DMS79 treated with DMSO at 0.1 percent for 48 hours (cell line): ENCODE measurements at regions not wholly inside any gene's neighbourhood (a gene's known extent, or its start where the extent isn't known, plus 50 kb on each side); places are given as distances from the start of the nearest gene placed in this dataset.

Experiments
- DNase-seq: peaks from one replicate; lab custom pipeline; 2025; lab: John Stamatoyannopoulos, UW

DNA sequence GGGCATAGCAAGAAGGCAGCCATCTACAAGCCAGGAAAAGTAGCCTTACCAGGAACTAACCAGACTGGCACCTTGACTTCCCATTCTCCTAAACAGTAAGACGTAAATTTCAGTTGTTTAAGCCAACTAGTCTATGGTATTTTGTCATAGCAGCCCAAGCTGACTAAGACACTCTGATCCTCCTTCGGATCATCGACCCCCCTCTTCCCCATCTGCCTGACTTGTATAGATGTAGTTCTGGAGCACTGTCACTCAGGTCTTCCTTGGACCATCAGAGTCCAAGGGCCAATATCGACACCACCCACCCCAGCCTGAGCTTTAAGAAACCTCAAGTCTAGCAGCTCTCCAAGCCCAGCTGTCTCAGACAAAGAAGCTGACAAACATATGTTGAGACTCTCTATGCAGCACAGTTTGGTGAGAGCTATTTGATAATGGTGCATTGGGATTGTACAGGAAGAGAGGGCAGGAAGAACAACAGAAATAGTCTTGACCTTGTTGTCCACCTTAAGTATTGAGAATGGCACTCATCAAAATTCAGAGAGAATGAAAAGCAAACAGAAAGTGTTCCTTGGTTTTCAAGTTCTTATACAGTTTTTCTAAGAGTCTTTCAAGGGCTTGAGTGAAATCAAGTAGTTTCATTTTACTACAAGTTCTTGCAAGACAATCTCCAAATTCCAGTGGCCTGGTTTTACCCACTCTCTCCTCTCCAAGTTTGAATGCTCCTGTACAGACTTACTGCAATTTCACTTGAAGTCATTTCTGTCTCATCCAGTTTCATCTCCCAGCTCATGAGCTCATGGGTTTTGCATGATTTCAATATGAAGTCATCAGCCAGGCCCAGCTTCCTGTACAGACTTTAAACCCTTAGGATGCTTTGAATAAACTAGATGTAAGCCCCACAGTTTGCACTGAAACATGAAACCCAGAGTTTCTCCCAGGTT is 122.3 kb upstream of the RAI14 start:
- DNase-seq, result peak; percentile 28

DNA sequence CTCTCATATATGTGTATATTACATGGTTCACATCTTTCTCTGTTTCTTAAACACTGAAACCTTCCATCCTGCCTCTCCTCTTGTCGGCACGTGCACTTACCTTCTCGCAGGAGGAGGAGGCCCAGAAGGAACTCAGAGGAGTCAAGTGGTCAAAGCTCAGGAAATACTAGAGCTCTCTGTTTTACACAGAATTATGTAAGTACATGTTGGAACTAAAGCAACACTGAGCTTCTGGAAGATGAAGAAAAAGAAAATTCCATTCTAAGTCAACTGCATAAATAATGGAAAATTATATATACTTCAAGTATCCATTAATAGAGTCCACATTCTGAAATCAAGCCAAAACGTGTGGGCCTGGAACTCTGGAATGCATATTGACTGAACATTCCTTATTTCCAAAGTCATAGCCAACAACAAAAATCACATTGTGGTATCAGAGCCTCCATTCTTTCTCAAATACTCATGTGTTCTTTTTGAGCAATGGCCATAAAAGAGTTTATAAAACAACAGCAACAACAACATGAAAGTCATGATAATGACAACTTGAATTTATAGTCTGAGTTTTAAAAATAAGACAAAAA is 121.5 kb upstream of the RAI14 start:
- DNase-seq, result no peak

DNA sequence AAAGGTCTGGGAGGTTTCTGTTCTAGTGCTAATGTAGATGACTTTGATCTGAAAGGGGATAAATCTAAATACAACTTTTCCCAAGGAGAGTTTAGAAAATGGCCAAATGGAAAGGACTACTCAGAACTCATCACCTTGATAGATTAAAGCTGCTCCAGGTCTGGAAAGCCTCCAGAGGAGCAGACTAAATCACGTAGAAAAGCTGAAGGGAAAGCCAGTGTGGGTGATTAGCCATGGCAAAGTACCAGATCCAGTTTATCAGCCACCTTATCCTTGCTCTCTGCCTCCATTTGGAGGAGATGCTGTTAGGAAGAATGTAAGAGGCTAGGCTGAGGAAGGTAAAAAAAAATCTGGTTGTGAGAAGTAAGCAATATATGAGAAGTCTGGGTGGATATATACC is 120.7 kb upstream of the RAI14 start:
- no peak for DNase-seq

DNA sequence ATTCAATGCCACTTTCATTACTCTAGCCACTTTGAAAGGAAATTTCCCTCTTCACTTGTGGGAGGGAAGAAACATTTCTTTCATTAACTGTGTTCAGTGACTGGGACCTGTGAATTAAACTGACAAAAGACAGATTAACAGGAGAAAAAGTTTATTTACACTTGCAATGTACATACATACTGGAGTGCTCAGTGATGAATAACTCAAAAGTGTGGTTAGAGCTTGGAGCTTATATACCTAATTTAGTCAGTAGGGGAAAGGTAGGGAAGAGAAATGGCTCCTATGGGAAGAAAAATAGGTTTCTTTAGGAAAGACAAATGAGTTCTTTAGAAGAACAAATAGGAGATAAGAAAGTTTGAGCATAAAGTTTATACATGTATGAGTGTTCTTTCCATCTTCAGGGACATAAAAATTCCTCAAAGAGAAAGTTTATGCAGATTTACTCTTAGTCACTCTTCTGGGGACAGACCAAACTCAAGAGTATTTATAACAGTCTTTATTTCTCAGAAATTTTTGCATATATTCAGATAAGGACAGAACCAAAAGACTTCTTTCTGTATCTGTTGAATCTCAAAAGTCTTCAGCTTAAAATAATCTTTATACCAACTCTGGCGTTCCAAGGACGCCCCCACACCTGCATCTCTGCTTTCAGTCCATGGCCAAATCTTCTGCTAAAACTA is 120.0 kb upstream of the RAI14 start:
- DNase-seq, result no peak

DNA sequence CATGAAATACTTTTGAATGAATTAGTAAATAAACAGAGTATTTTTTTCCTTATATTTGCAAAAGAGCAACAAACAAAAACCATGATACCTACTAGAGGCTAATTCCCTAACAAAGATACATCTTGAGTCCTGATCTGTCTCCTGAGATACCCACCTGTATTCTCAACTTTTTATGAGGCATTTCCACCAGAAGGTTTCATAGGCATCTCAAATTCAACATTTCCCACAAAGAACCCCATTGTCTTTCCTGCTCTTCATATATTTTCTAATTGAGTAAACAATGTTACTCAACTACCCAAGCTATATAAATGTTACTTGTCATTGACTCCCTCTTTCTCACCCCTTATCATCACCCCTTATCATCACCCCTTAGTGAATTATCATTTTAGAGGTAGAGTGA is 119.4 kb upstream of the RAI14 start:
- no peak for DNase-seq

DNA sequence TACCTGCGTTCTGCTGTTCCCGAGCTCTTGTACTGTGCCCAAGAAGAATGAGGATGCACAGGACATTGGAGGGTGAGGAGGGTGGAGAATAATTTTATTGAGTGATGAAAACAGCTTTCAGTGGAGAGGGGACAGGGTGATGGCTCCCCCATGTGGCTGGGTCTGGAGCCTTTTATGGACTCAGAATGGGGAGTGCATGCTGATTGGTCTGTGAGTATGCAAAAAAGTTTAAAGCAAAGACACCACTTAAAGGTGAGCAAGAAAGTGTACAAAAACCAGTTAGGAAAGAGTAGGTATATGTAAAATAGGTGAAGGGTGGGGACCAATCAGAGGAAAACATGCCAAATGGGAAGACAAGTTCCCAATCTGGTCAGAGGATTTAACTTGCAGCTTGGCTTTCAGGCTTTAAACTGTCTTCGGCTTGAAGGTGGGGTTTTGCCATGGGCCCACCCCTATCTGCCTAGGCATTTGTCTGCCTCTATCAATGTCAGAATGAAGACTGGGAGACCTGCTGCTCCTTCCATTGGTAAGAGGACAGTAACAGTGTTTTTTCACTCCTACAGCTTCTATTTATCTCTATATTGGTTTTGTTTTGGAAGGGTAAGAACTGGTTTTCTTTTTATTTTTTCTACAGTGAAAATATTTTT is 118.0 kb upstream of the RAI14 start:
- no peak for DNase-seq

DNA sequence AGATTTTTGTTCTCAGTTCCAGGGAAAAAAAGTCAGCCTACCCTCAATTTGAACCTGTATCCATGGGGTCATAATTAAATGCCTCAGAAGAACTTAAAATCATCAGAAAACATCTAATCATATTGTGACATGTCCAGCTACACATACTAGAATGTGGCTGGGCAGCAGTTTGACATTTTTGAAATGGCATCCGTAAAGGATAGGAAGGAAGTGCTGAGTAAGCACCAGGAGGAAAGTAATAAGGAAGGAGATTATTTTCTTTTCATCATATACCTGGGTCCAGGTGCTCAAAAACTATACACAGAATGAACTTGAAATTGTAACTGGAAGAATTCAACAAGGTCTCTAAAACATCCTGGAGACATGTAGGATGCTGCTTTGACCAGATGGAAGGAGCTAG is 116.9 kb upstream of the RAI14 start:
- DNase-seq, result no peak

DNA sequence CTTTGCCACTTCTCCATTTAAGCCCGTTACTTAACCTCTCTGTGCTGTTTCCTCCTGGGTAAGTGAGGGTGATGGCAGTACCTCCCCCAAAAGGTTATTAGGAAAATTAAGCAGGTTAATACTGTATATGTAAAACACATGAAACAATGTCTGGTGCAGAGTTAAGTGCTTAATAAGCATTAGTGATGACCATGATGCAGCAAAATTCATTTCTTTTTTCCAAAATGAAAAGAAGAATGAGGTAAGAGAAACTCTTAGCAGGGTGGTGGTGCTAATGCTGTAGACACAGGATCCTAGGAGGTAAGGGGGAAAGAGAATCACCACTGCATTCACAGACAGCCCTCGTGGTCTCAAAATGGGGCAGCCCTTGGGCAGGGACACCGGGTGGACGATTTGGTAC is 115.1 kb upstream of the RAI14 start:
- DNase-seq, result no peak

DNA sequence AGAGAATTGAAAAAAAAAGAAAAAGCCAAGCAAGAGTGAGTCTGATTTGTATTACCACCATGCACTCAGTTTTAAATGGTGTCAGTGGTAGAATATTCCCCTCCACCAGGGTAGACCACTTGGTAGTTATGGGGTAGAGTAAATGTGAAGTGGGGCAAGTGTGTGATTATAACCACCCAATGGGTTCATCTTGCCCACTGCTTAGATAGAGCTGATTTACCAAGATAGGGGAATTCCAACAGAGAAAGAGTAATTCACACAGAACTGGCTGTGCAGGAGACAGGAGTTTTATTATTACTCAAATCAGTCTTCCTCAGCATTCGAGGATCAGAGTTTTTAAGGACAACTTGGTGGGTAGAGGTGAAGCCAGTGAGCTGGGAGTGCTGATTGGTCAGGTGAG is 113.3 kb upstream of the RAI14 start:
- no peak for DNase-seq

DNA sequence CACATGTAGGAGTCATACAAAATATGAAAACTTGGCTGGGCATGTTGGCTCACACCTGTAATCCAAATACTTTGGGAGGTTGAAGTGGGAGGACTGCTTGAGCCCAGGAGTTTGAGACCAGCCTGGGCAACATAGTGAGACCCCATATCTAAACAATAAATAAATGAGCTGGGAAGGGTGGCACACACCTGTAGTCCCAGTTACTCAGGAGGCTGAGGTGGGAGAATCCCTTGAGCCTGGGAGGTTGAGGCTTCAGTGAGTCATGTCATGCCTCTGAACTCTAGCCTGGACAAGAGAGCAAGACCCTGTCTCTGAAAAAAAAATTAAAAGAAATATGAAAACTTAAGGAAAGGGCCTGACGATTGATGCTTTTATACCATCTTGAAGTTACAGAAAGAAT is 112.4 kb upstream of the RAI14 start:
- no peak for DNase-seq

DNA sequence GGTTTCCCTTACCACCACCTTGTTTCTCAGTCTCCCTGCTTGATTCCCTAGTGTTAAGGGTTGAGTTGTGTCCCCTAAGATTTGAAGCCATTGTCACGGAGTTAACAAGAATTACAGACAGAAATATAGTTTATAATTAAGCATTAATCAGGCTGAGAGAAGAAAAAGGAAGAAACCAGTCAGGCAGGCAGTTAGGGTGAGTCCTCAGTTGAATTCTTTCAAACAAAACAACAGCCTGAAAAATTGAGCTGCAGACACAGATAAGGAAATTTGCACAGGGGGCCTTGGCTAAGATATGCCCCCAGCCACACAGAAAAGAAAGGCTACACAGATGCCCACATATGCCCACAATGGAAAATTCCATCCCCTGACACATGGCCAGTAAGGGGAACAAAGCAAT is 111.7 kb upstream of the RAI14 start:
- no peak for DNase-seq

DNA sequence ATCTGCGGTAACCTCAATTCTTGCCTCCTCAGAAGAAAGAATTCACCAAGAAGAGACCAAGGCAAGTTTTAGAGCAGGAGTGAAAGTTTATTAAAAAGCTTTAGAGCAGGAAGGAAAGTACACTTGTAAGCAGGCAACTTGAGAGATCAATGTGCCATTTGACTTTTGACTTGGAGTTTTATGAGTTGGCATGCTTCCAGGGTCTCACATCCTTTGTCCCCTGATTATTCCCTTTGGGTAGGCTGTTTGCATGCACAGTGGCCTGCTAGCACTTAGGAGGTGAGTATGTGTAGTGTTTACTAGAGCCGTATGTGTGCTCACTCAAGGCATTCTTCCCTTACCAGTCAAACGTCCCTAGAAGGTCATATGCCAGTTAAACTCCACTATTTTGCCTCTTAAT is 111.0 kb upstream of the RAI14 start:
- DNase-seq, result no peak

DNA sequence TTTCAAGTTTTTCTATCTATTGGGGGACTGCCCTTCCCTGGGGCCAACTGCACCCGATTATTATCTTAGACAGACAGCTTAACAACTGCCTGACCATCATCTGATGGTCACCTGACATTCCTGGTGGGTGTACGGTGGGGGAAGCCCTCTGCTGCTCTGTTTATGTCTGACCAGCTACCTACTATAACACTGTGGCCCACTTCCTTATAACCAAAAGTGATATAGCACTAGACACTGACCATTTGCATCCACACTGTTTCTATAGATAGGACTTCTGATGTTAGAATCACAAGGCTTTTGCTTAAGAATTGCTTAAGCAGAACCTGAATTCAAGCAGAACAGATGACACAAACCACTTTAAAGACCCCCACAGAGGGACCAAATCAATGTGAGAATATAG is 110.5 kb upstream of the RAI14 start:
- DNase-seq, result no peak

DNA sequence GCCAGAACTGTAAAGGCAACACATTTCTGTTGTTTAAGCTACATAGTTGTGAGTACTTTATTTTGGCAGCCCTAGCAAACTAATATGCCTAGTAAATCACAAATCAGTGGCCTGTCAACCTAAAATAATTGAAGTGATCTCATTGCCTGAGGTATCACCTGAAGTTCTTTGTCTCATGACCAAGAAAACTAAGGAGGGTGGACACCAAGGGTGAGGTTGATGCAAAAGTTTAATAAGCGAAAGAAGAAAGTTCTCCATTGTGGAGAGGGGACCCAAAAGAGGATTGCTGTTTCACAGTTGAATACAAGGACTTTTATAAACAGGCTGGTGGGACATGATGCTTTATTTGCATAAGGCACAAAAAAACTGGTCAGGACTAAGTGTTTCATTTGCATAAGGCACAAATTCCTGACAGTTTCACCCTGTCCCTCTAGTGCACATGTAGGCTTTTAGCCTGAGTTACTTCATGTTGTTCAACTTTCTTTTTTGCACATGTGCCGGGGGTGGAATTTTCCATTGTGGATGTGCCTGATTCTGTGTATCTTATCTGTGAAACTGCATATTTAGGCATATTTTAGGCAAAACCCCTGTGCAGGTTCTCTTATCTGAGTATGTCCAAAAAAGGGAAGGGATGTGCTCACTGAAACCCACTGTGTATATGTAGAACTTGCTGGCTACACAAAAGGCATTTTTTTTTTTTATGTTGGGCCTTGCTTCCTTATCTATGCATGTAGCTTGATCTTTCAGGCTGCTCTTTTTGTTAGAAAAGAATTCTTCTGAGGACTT is 108.6 kb upstream of the RAI14 start:
- no peak for DNase-seq

DNA sequence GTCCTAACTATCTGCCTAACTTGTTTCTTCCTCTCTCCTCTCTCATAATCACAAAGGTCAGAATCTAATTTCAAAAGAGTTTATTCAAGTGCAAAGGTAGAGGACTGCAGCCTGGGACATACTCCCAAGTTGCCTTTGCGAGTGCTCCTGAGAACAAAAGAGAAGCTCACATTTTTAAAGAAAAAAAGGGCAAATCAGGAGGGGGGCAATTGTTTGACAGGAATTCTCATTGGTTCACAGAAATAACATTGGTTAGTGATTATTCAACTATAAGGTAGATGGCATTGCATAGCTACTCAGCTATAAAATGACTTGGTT is 108.1 kb upstream of the RAI14 start:
- DNase-seq, result no peak

DNA sequence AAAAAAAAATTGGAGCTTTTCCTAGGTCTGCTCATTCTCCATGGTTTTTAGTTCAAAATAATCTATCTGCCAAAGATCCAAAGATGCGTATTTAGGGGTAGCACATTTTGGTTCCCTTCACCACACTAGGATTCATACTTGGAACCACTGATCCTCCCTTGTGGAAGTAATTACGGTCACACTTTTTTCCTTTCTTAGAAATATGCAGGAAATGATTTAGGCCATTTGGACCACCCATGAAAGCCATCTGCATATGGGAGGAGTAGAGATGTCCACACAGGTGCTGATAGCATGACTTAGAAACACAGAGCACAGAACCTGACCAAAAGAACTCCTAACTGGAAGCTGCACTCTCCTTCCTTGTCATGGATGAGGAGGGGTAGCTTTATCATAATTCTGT is 105.9 kb upstream of the RAI14 start:
- no peak for DNase-seq

DNA sequence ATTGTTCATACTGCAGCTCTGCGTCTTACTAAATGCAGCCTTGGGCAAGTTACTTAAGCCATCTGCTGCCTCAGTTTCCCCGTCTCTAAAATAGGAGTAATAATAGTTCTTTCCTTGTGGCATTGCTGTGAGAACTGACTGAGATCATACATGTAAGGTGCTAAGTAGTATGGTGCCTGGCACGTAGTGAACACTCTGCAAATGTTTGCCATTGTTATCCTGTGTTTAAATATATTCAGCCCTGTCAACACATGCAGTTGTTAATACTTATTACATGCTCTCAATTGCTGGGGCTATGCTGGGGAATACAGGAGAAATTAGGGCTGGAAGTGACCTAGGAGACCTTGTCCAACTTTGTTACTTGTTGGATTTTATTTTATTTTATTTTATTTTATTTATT is 105.2 kb upstream of the RAI14 start:
- no peak for DNase-seq

DNA sequence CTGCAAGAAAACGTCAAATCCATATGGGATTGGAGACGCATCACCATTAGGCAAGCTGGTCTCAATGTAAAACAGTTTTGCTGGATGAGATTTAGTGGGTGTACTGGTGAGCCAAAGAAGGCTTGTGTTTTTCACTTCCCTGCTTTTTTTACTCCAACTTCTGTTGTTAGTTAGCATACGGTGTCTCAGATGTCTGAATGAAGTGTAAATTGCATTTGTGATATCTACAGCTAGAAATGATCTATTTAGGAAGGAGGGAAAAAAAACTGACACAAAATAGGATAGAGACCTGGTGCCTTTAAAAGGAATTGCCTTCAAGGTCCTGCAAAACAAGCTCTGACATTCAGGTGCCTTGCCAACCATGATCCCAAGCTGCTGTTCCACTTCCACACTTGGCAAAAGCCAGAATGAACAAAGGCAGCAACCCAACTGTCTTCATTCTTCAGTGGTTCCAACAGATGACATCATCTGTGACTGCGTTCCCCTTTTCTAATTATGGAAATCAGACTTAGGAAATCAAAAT is 104.2 kb upstream of the RAI14 start:
- no peak for DNase-seq

DNA sequence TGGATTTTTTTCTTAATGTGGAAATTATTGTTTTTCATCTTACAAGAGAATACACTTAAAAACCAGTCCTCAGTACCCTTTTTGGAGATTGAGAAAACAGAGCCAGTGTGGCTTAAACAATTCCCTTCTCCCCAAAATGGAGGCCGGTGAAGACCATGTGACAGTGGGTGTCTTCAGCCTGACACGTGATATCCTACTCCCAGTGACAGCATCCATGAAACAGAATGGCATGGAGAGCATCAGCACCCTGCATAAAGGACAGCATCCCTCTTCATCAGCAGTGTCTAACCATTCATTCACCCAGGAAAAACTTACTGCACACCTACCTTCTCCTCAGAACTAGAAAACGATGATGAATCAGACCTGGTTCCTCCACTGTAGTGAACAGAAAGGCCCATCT is 103.4 kb upstream of the RAI14 start:
- DNase-seq, result no peak

DNA sequence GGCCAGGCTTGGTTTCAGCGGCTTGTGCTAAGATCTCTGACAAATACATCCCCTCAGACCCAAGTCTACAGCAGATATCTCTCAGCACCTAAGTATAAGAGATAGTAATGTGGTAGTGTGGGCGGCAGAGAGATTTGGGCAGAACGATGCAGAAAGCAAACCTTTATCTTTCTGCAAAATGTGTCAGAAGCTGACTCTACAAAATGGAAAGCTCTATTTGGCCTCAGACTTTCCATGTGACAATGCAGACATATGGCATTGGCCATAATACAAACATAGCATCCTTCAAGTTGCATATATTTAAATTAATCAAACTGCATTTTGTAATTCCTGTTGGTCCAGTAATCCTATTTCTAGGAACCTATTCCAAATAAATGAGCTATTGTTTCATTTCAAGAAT is 102.5 kb upstream of the RAI14 start:
- no peak for DNase-seq

DNA sequence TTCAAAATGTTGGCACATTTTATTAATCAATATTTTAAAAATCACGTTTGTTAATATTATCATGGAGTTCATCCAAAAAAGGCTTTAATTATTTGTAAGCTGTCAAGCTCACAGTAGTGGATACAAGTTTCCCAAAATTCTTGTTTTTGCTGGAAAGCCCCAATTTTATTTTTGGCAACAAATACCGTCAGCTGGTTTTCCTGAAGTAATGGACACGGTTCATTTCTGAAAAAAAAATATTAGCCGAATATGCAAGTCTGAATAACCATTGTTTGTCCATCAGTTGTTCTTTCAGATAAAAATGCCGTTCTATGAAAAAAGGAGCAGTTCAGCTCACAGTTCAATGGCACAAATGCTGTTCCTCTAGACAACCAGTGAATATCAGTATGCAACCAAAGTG is 101.5 kb upstream of the RAI14 start:
- DNase-seq, result no peak
